Jurkat, Clone E6-1 (cell line): ENCODE measurements at regions not wholly inside any gene's neighbourhood (a gene's known extent, or its start where the extent isn't known, plus 50 kb on each side); places are given as distances from the start of the nearest gene placed in this dataset.
A peak's percentile ranks its signal among the peaks of the same experiment; 100 is the strongest.
"Not testable (repeated sequence)": the region's sequence is repeated elsewhere in the genome, so short reads cannot be mapped to it uniquely, and the experiment has no call there.

ENCODE experiments used
- DNase-seq: peaks from one replicate; pipeline ENCODE4 v3.0.0-alpha.2; 2011; ENCODE audit warnings: low read depth, low spot score
- H3K4me3 ChIP-seq: 2 replicates; pipeline ENCODE4 v1.5.1; 2011; ENCODE audit warnings: mild to moderate bottlenecking, low read length, control low read depth, moderate library complexity

DNA sequence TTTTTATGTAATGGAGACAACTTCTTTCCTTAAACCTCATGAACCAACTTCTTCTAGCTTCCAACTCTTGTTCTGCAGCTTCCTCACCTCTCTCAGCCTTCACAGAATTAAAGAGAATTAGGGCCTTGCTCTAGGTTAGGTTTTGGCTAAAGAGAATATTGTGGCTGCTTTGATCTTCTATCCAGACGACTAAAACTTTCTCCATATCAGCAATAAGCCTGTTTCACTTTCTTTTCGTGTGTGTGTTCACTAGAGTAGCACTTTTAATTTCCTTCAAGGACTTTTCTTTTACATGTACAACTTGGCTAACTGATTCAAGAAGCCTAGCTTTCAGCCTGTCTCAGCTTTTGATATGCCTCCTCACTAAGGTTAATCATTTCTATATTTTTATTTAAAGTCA is 596.1 kb upstream of the NRSN1 start:
- H3K4me3 ChIP-seq: no peak overlapping the region
- DNase-seq: peak; percentile 3

- no peak for DNase-seq
- H3K4me3 ChIP-seq: no peak overlapping the region
These were observed 594.3 kb upstream of the NRSN1 start for GRCh38 chr6:23531666-23532065.

- no peak overlapping the region for H3K4me3 ChIP-seq
- DNase-seq: no peak
These were observed 593.8 kb upstream of the NRSN1 start for GRCh38 chr6:23532227-23532626.

- no peak for DNase-seq
- no peak overlapping the region for H3K4me3 ChIP-seq
These were observed 592.7 kb upstream of the NRSN1 start for GRCh38 chr6:23533311-23533710.

DNA sequence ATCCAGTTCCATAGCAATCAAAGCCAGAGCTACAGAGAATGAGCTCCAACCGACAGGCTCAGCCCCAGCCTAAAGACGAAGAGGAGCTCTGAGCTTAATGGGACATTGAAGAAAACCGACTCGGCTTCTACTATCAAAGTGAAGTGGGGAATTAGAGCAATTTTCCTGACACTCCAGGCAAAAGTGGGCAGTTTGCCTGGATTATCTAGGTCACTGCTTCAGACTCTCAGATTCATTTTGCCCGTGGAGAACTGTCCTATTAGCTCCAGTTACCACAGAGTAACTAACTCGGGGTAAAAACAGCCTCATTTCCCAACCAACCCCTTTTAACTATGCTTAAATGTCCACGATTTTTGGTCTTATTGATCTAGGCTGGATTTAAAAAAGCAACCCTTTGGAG is 592.1 kb upstream of the NRSN1 start:
- no peak for DNase-seq
- no peak overlapping the region for H3K4me3 ChIP-seq

- no peak overlapping the region for H3K4me3 ChIP-seq
- no peak for DNase-seq
These were observed 591.7 kb upstream of the NRSN1 start for GRCh38 chr6:23534351-23534750.

GRCh38 chr6:23535101-23535500 is 590.9 kb upstream of the NRSN1 start:
- no peak overlapping the region for H3K4me3 ChIP-seq
- DNase-seq: no peak

- H3K4me3 ChIP-seq: no peak overlapping the region
- DNase-seq: no peak
These were observed 588.2 kb upstream of the NRSN1 start for GRCh38 chr6:23537828-23538227.

GRCh38 chr6:23547851-23548250 is 578.2 kb upstream of the NRSN1 start:
- H3K4me3 ChIP-seq: no peak overlapping the region
- DNase-seq: no peak

DNA sequence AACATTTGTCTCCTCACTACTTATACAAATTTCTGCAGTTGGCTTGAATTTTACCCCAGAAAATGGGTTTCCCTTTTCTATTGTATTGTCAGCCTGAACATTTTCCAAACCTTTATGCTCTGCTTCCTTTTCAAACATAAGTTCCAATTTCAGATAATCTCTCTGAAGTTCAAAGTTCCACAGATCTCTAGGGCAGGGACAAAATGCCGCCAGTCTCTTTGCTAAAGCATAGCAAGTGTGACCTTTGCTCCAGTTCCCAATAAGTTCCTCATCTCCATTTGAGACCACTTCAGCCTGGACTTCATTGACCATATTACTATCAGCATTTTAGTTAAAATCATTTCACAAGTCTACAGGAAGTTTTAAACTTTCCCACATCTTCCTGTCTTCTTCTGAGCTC is 571.1 kb upstream of the NRSN1 start:
- H3K4me3 ChIP-seq, DNase-seq: not testable (repeated sequence)

DNA sequence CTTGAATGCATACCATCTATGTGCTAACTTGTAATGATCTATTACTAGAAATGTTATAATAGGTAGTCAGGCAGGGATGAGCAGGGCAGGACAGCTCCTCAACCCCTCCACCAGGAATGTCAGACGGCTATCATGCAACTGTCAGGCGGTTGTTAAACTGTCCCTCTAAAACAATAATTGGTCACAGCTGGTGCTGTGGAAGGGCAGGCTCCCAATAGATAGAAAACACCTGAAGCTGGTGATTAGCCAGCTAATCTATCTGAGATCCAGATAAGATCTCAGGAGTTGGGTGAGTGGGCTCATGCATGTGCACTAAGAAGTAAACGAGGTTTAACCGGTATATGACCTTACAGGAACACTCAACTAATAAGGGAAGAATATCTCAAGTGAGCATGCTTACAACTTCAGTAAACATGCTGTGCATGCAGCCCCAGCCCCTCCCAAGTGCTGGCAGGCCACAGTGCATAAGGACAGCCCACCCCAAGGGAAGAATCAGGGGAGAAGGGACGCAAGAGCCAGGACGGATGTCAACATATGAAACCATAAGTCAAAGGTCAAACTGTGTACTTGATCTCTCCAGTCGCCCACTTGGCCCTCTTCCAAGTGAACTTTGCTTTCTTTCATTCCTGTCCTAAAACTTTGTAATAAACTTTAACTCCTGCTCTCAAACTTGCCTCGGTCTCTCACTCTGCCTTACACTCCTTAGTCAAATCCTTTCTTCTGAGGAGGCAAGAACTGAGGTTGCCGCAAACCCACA is 566.2 kb upstream of the NRSN1 start:
- no peak for DNase-seq
- H3K4me3 ChIP-seq: no peak overlapping the region

DNA sequence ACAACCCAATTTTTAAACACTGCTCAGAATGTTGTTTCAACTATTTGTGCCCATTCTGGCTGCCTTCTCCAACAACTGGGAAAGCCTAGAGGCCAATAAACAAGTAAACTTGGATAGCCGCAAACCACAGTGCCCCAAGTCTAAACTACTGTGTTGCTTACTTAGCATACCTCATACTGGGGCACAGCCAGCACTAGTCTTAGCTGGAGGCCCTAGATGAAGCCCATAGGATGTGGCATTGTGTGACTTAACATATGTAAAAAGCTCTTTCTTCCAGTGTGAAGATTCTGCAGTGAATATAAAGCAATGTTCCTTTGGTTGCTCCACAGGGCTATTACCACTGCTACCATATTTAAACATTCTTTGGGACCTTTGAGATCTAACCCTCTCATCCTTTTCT is 564.3 kb upstream of the NRSN1 start:
- H3K4me3 ChIP-seq: no peak overlapping the region
- no peak for DNase-seq

DNA sequence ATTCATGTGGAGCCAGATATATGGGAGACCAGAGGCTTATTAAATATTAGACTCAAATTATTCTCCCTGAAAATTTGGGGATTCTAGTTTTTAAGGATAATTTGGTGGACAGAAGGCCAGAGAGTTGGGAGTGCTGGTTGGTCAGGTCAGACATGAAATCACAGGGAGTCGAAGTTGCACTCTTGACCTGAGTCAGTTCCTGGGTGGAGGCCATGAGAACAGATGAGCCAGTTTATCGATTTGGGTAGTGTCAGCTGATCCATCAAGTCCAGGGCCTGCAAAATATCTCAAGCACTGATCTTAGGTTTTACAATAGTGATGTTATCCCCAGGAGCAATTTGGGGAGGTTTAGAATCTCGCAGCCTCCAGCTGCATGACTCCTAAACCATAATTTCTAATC is 563.5 kb upstream of the NRSN1 start:
- DNase-seq: no peak

DNA sequence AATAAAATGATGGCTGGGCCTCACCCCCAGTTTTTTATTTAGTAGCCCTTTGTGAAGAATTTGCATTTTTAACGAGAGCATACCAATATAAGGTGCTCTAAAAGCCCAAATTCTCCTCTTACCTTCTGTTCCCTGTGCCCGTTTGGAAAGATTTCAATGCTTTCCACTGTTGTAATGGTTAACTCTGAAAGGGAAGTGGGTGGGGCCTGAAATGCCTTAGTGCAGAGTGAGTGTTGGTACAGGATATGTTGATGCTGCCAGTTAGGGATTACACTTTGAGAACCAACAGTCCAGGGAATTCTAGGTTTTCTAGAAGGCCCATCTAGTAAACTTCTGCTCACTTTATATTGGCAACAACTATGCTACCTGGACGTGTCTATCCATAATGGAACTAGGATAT is 562.7 kb upstream of the NRSN1 start:
- no peak for DNase-seq
- H3K4me3 ChIP-seq: no peak overlapping the region

More for the DNA sequence above, 563.5 kb upstream of the NRSN1 start:
- H3K4me3 ChIP-seq: no peak overlapping the region

- H3K4me3 ChIP-seq: no peak overlapping the region
- DNase-seq: no peak
These were observed 559.6 kb upstream of the NRSN1 start for GRCh38 chr6:23566418-23566817.

- H3K4me3 ChIP-seq: no peak overlapping the region
- DNase-seq: no peak
These were observed 557.7 kb upstream of the NRSN1 start for GRCh38 chr6:23568292-23568691.

DNA sequence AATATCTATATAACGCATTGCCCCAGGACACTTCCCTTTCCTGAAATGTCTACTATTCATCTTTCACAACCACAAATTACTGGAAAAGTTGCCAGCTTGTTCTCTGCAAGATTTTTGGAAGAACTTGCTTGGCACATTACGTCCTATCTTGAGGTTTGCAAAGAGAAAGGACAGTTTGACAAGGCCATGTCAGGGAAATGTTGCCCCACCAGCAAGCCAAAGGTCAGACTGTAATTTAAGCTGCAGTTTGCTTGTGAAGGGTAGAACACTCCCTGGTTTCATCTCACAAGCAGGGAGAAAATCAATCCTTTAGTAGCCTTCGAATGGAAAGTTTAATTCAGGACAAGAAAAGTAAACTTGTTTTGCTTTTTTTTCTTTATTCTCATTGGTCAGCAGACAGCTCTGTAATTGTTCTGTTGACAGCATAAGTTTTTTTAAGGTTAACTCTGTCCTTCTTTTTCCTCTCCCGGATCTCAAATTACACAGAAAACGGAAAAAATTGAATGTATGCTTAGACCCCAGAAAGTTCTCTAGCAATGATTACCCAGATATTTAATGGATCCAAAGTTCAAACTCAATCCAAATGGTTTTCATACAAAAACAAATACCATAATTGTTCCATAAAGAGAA is 541.8 kb upstream of the NRSN1 start:
- H3K4me3 ChIP-seq: no peak overlapping the region
- DNase-seq: no peak

- no peak overlapping the region for H3K4me3 ChIP-seq
- DNase-seq: no peak
These were observed 538.4 kb upstream of the NRSN1 start for GRCh38 chr6:23587582-23587981.

DNA sequence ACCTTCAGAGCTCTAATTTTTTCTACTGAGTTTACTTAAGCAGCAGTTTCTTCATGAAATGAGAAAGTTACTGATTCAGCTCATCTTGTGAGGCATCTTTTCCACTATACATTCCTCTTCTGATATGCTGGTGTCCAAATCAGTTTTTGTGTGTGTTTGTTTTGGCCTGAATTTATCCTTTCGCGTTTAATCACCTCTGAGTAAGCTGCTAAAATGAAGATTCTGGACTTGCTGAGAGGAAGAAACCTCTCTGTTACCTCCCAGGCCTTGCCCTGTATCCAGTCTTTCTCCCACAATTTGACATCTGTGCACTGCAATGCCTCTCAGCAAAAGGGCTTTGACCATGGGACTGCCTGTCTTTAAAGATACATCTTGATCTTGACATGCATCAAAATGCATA is 536.2 kb upstream of the NRSN1 start:
- H3K4me3 ChIP-seq: no peak overlapping the region
- no peak for DNase-seq

DNA sequence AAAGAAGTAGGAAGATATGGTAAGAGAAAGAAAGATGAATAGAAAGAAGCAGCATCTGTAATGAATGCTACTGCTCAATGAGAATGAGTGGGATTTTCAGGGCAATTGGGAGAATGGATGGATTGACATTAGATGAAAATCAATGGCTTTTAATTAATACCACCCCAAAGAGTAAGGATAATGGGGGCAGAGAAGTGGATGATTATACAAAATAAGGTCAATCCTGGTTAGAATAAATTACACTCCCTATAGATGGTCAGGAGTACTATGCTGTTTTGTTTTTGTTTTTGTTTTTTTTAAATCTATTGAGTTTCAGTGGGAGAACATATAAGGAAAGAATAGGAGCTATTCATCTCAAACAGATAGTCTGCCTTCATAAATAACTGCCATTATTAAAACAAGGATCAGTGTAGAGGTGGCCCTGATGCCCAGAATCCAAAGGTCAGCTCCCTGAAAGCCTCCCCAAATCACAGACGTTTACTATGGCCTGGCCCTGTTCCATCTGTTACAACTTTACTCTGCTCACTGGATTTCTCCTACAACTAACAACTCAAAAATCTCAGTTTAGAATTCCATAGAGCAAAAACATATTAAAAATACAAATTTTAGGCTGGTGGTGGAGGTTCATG is 535.4 kb upstream of the NRSN1 start:
- no peak overlapping the region for H3K4me3 ChIP-seq
- no peak for DNase-seq

DNA sequence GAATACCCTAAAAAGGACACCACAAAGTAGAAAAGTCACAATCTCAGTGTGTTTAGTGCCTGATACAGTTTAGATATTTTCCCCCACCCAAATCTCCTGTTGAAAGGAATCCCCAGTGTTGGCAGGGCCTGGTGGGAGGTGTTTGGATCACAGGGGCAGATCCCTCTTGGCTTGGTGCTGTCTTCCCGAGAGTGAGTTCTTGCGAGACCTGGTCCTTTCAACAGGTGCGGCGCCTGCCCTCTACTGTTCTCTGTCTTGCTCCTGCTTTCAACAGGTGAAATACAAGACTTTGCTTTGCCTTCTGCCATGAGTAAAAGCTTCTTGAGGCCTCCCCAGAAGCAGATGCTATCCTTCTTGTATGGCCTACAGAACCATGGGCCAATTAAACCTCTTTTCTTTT is 534.3 kb upstream of the NRSN1 start:
- no peak overlapping the region for H3K4me3 ChIP-seq
- no peak for DNase-seq
